BJ (cell line): ENCODE measurements at regions not wholly inside any gene's neighbourhood (a gene's known extent, or its start where the extent isn't known, plus 50 kb on each side); places are given as distances from the start of the nearest gene placed in this dataset.

Experiments
- CTCF ChIA-PET: fragments of 350-600 bp; formaldehyde crosslinking; extraction: SDS; loops from one replicate; lab custom pipeline; 2021; ENCODE audit warnings: antibody characterized with exemption, inconsistent platforms; lab: Yijun Ruan, JAX
- POLR2A ChIA-PET: fragments of 300-600 bp; sonication (Branson Sonifier 250); formaldehyde crosslinking; extraction: SDS; loops from one replicate; lab custom pipeline; 2021; ENCODE audit warnings: antibody characterized with exemption; lab: Charles Lee
- DNase-seq: peaks from one replicate; pipeline ENCODE4 v3.0.0-alpha.2; 2011; ENCODE audit warnings: low read depth
- H3K27me3 ChIP-seq: 2 replicates; pipeline ENCODE4 v1.6.0; 2011; ENCODE audit warnings: low read length; ENCODE audit not compliant: control insufficient read depth, insufficient read depth
- H3K36me3 ChIP-seq: 2 replicates; pipeline ENCODE4 v1.5.1; 2011; ENCODE audit warnings: low read length; ENCODE audit not compliant: control insufficient read depth, insufficient read depth
- H3K4me3 ChIP-seq: 2 replicates; pipeline ENCODE4 v1.5.1; 2011; ENCODE audit warnings: low read depth, mild to moderate bottlenecking, control low read depth, low read length
- TF ChIP-seq, protein P1 (sequence below): IDR thresholded peaks from 2 replicates; pipeline ENCODE4 v1.5.1; 2011; ENCODE audit warnings: low read depth, mild to moderate bottlenecking, control low read depth, inconsistent platforms, low read length, moderate library complexity; ENCODE audit not compliant: insufficient read depth

DNA sequence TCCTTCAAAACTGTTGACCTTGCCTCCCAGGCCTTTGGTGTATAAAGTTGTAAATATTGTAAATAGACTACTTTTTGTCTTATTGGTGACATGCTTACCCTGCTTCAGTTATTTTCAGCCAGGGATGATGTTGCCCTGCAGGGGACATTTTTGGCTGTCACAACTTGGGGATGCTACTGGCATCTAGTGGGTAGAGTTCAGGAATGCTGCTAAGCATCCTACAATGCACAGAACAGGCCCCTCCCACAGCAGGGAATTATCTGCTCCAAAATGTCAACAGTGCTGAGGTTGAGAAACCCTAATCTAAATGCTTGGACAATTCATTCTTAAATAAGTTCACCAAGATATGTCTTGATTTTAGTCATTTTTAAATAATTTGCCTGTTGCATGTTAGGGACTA is 459.8 kb downstream of the PMP22 start:
- TF ChIP-seq, protein P1, sequence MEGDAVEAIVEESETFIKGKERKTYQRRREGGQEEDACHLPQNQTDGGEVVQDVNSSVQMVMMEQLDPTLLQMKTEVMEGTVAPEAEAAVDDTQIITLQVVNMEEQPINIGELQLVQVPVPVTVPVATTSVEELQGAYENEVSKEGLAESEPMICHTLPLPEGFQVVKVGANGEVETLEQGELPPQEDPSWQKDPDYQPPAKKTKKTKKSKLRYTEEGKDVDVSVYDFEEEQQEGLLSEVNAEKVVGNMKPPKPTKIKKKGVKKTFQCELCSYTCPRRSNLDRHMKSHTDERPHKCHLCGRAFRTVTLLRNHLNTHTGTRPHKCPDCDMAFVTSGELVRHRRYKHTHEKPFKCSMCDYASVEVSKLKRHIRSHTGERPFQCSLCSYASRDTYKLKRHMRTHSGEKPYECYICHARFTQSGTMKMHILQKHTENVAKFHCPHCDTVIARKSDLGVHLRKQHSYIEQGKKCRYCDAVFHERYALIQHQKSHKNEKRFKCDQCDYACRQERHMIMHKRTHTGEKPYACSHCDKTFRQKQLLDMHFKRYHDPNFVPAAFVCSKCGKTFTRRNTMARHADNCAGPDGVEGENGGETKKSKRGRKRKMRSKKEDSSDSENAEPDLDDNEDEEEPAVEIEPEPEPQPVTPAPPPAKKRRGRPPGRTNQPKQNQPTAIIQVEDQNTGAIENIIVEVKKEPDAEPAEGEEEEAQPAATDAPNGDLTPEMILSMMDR = no peak
- POLR2A ChIA-PET = no interaction called here
- no peak for DNase-seq
- Histone ChIP-seq H3K4me3 (no peak overlapping the region), H3K27me3 (no peaks in the 10 kb centered on the region), H3K36me3 (no peaks in the 10 kb centered on the region)
- CTCF ChIA-PET = no interaction called here

DNA sequence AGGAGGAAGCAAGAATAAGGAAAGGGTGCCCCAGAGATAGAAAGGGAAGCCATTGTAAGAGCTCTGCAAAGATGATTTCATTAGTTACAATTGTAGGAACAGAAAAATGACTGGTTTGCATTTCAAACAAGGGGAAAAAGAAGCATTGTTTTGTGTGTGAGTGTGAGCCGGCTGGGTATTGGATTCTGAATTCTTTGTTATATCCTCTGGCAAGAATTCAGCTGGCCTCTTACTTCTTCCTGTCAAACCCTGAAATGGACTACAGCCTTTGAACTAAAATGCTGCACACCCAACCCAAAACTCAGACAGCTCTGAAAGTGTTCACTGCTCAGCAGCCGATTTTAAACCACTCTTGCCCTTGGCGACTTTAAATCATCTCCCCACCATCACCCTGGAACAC is 461.3 kb downstream of the PMP22 start:
- ChIA-PET CTCF (no interaction called here), POLR2A (no interaction called here)
- no peak overlapping the region for H3K4me3 ChIP-seq
- TF ChIP-seq, protein P1 = no peak
- no peaks in the 10 kb centered on the region for H3K36me3 ChIP-seq
- H3K27me3 ChIP-seq = no peaks in the 10 kb centered on the region
- no peak for DNase-seq

DNA sequence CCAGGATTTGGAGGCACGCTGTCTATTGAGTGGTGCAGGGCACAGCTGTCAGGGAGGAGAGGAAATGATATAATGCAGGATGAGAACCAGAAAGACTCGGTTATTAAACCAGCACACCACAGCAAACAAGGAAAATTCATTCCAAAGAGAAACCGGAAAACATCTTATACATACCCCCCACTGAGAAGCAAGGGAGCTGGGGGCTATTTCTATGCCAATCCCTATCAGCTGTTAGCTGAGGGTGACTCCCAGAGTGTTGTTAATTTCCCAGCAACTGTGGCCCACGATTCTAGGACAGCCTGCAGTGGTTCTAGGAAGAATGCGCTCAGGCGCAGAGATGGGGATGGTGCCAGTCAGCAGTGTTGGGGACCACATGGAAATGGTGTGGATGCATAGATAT is 467.3 kb downstream of the PMP22 start:
- ChIA-PET POLR2A (no interaction called here), CTCF (no interaction called here)
- TF ChIP-seq, protein P1 = no peak
- H3K36me3 ChIP-seq = no peaks in the 10 kb centered on the region
- DNase-seq = no peak
- no peak overlapping the region for H3K4me3 ChIP-seq
- H3K27me3 ChIP-seq = no peaks in the 10 kb centered on the region

DNA sequence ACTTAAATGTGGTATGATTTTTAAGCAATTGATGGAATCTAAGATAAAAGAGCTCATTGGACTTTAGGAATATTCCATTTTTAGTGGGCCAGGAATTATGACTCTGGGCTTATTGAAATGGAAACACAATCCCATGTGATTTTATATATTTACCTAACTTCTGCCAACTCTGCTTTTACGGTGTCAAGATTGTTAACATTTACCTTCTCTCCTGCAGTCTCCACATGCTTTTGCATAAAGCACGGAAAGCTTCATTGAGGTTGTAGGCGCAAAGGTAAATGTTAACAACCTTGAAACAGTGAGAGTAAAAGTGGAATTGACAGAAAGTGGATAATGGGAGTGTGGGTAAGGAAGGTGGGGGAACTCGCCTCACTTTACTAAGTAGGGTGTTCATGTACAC is 468.1 kb downstream of the PMP22 start:
- DNase-seq = no peak
- Histone ChIP-seq H3K36me3 (no peaks in the 10 kb centered on the region), H3K4me3 (no peak overlapping the region), H3K27me3 (no peaks in the 10 kb centered on the region)
- ChIA-PET CTCF (no interaction called here), POLR2A (no interaction called here)
- TF ChIP-seq, protein P1 = no peak

DNA sequence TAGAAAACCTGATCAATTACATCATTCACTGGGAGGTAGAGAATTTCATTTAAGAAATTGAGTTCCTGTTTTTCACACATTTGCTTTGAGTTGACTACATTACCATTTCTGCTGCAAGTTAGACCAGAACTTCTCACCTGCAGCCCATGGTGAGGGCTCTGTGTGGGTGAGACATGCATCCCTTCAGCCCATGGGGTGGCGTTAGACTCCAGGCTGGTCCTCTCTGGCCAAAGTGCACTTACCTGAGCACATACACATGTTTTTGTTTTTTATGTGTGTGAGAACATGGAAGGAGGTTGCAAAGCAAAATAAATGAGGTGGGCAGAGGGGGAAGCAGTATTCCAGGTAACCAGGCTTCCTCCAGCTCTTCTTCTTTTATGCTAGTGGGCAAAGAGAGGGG is 470.2 kb downstream of the PMP22 start:
- no peak for DNase-seq
- H3K36me3 ChIP-seq = no peaks in the 10 kb centered on the region
- H3K4me3 ChIP-seq = no peak overlapping the region
- CTCF ChIA-PET = no interaction called here
- TF ChIP-seq, protein P1 = no peak
- H3K27me3 ChIP-seq = no peaks in the 10 kb centered on the region
- POLR2A ChIA-PET = no interaction called here
